IMR-90 (cell line): ENCODE measurements at regions not wholly inside any gene's neighbourhood (a gene's known extent, or its start where the extent isn't known, plus 50 kb on each side); places are given as distances from the start of the nearest gene placed in this dataset.

Experiments used
- ATAC-seq: fragments of 200-7000 bp; cut with Tn5 transposase; 2 replicates; pipeline ENCODE4 v1.9.1; 2020; ENCODE audit warnings: low read depth, mild to moderate bottlenecking, moderate library complexity
- BruUV-seq: library from RNA; stranded (reverse); fragments of 400-500 nt; replicated peaks from 2 replicates; lab custom pipeline; 2021; lab: Mats Ljungman, UMichigan
- CTCF ChIA-PET: fragments of 300-600 bp; formaldehyde crosslinking; extraction: SDS; loops from one replicate; lab custom pipeline; 2021; ENCODE audit warnings: antibody characterized with exemption; lab: Yijun Ruan, JAX
- POLR2A ChIA-PET: fragments of 300-600 bp; sonication (Branson Sonifier 250); formaldehyde crosslinking; loops from one replicate; lab custom pipeline; 2022; ENCODE audit warnings: antibody characterized with exemption; ENCODE audit not compliant: unreplicated experiment; lab: Charles Lee
- DNase-seq: peaks from one replicate; pipeline ENCODE4 v3.0.0; 2013
- H2AFZ ChIP-seq: replicated peaks from 2 replicates; pipeline ENCODE3; 2013; ENCODE audit warnings: low read length, mild to moderate bottlenecking; ENCODE audit not compliant: poor library complexity
- H2AK5ac ChIP-seq: 2 replicates; pipeline ENCODE4 v1.6.1; 2013; ENCODE audit warnings: low read depth, low read length, inconsistent platforms
- H2AK9ac ChIP-seq: replicated peaks from 2 replicates; pipeline ENCODE3; 2013; ENCODE audit warnings: mild to moderate bottlenecking, low read depth, low read length, moderate library complexity; ENCODE audit not compliant: poor library complexity
- H2BK120ac ChIP-seq: 2 replicates; pipeline ENCODE4 v1.6.1; 2013; ENCODE audit warnings: low read depth, low read length, inconsistent platforms
- H2BK15ac ChIP-seq: 3 replicates; pipeline ENCODE4 v1.6.1; 2013; ENCODE audit warnings: low read depth, low read length, inconsistent platforms
- H2BK20ac ChIP-seq: 2 replicates; pipeline ENCODE4 v1.6.1; 2013; ENCODE audit warnings: low read depth, mild to moderate bottlenecking, inconsistent platforms, low read length, moderate library complexity
- H2BK5ac ChIP-seq: 2 replicates; pipeline ENCODE4 v1.6.1; 2013; ENCODE audit warnings: mild to moderate bottlenecking, low read depth, low read length, inconsistent platforms; ENCODE audit not compliant: poor library complexity, severe bottlenecking
- H3K14ac ChIP-seq: replicated peaks from 2 replicates; pipeline ENCODE4 v1.6.1; 2013; ENCODE audit warnings: low read depth, low read length, inconsistent platforms
- H3K18ac ChIP-seq: 2 replicates; pipeline ENCODE4 v1.6.1; 2013; ENCODE audit warnings: low read depth, low read length, control low read depth
- H3K23ac ChIP-seq: 2 replicates; pipeline ENCODE4 v1.6.1; 2013; ENCODE audit warnings: low read depth, low read length, inconsistent platforms
- H3K27ac ChIP-seq: 2 replicates; pipeline ENCODE4 v1.5.1; 2013; ENCODE audit warnings: mild to moderate bottlenecking, control low read depth, low read length; ENCODE audit not compliant: insufficient read depth
- H3K27me3 ChIP-seq: 2 replicates; pipeline ENCODE4 v1.6.1; 2013; ENCODE audit warnings: low read length; ENCODE audit not compliant: control insufficient read depth, insufficient read depth
- H3K36me3 ChIP-seq: 2 replicates; pipeline ENCODE4 v1.6.1; 2013; ENCODE audit warnings: low read length, mixed read lengths; ENCODE audit not compliant: control insufficient read depth, insufficient read depth
- H3K4ac ChIP-seq: 2 replicates; pipeline ENCODE4 v1.6.1; 2013; ENCODE audit warnings: low read depth, low read length, inconsistent platforms
- H3K4me1 ChIP-seq: 2 replicates; pipeline ENCODE4 v1.6.1; 2013; ENCODE audit warnings: low read length, mixed read lengths; ENCODE audit not compliant: control insufficient read depth, insufficient read depth
- H3K4me2 ChIP-seq: 2 replicates; pipeline ENCODE4 v1.6.1; 2013; ENCODE audit warnings: low read depth, mild to moderate bottlenecking, control low read depth, low read length, moderate library complexity
- H3K4me3 ChIP-seq: 2 replicates; pipeline ENCODE4 v1.5.1; 2013; ENCODE audit warnings: low read depth, mild to moderate bottlenecking, control low read depth, low read length, moderate library complexity; ENCODE audit not compliant: insufficient read depth
- H3K56ac ChIP-seq: 2 replicates; pipeline ENCODE4 v1.6.1; 2013; ENCODE audit warnings: low read length, inconsistent platforms; ENCODE audit not compliant: insufficient read depth; ENCODE audit errors: extremely low read depth
- H3K79me1 ChIP-seq, 2 experiments: 2 replicates each; pipeline ENCODE4 v1.6.1; 2013; ENCODE audit warnings: low read length in 2 of 2, inconsistent platforms in 1 of 2, low read depth in 1 of 2
- H3K9ac ChIP-seq: 2 replicates; pipeline ENCODE4 v1.6.1; 2013; ENCODE audit warnings: low read depth, low read length, control low read depth
- H3K9me1 ChIP-seq: 2 replicates; pipeline ENCODE4 v1.6.1; 2013; ENCODE audit warnings: low read length, inconsistent platforms; ENCODE audit not compliant: insufficient read depth
- H3K9me3 ChIP-seq: 2 replicates; pipeline ENCODE4 v1.6.1; 2013; ENCODE audit warnings: low read length; ENCODE audit not compliant: control insufficient read depth, insufficient read depth
- H4K20me1 ChIP-seq: 2 replicates; pipeline ENCODE4 v1.6.1; 2013; ENCODE audit warnings: low read length, inconsistent platforms; ENCODE audit not compliant: insufficient read depth
- H4K5ac ChIP-seq: 2 replicates; pipeline ENCODE4 v1.6.1; 2013; ENCODE audit warnings: mild to moderate bottlenecking, low read depth, low read length, control low read depth
- H4K8ac ChIP-seq, 2 experiments: 2 replicates each; pipeline ENCODE4 v1.6.1; 2013; ENCODE audit warnings: low read depth in 2 of 2, low read length in 2 of 2, control low read depth in 1 of 2, inconsistent platforms in 1 of 2
- H4K91ac ChIP-seq: 2 replicates; pipeline ENCODE4 v1.6.1; 2013; ENCODE audit warnings: low read depth, low read length, inconsistent platforms; ENCODE audit not compliant: insufficient read depth
- CHD1 ChIP-seq: IDR thresholded peaks from 2 replicates; pipeline ENCODE4 v1.6.1; 2012; ENCODE audit warnings: low read depth, low read length, improper control_type of control experiment
- FOS ChIP-seq: fragments of 150-350 bp; IDR thresholded peaks from 2 replicates; pipeline ENCODE4 v1.6.1; 2016; ENCODE audit warnings: low read depth, low read length
- MAFK ChIP-seq: IDR thresholded peaks from 2 replicates; pipeline ENCODE4 v1.6.1; 2012; ENCODE audit warnings: low read depth, low read length, improper control_type of control experiment
- NFE2L2 ChIP-seq: fragments of 150-350 bp; IDR thresholded peaks from 2 replicates; pipeline ENCODE4 v1.6.1; 2016; ENCODE audit warnings: low read depth, mild to moderate bottlenecking, low read length
- POLR2A ChIP-seq: IDR thresholded peaks from 2 replicates; pipeline ENCODE4 v1.6.1; 2012; ENCODE audit warnings: mild to moderate bottlenecking, low read depth, low read length
- RCOR1 ChIP-seq: IDR thresholded peaks from 2 replicates; pipeline ENCODE4 v1.6.1; 2012; ENCODE audit warnings: mild to moderate bottlenecking, low read length, improper control_type of control experiment; ENCODE audit not compliant: insufficient replicate concordance
- RFX5 ChIP-seq: IDR thresholded peaks from 2 replicates; pipeline ENCODE4 v1.8.0; 2012; ENCODE audit warnings: low read depth, mild to moderate bottlenecking, low read length, moderate library complexity
- SMC3 ChIP-seq: fragments of 150-350 bp; IDR thresholded peaks from 2 replicates; pipeline ENCODE4 v1.6.1; 2016; ENCODE audit warnings: low read depth, mild to moderate bottlenecking, antibody characterized with exemption, low read length, moderate library complexity
- WGBS, 2 experiments: methylation state at CpG; one replicate each; pipeline versions ENCODE4 v1.1.5 to v1.1.7; 2013; ENCODE audit warnings: missing lambda C conversion rate in 2 of 2; ENCODE audit not compliant: insufficient read length in 1 of 2; ENCODE audit errors: extremely low coverage in 2 of 2; 5-methylcytosine and 5-hydroxymethylcytosine counted together
- dilution Hi-C: fragments of 300-500 bp; cut with HindIII; formaldehyde crosslinking; loops from one replicate; pipeline ENCODE4 v1.14.3; 2018; ENCODE audit warnings: low sequenced_read_pairs; ENCODE audit not compliant: unreplicated experiment
- in situ Hi-C: fragments of 300-500 bp; cut with MboI; formaldehyde crosslinking; loops from 3 replicates; pipeline ENCODE4 v1.14.3; 2019; ENCODE audit warnings: low sequenced_read_pairs, inconsistent platforms, mixed read lengths
- intact Hi-C: fragments of 100-400 bp; cut with micrococcal nuclease; formaldehyde crosslinking; loops from 2 replicates; pipeline ENCODE4 v1.10.0; 2022

- Histone ChIP-seq H2BK5ac (no peak overlapping the region), H3K9me1 (no peaks in the 10 kb centered on the region), H3K4me2 (no peak overlapping the region), H3K56ac (no peak overlapping the region), H3K27ac (no peak overlapping the region), H2BK20ac (no peak overlapping the region), H2BK120ac (no peak overlapping the region), H4K8ac (no peak overlapping the region), H2BK15ac (no peak overlapping the region), H3K4me1 (no peaks in the 10 kb centered on the region), H3K14ac (no peak overlapping the region), H2AFZ (no peak overlapping the region), H4K5ac (no peak overlapping the region), H3K9ac (no peak overlapping the region), H3K4ac (no peak overlapping the region), H2AK5ac (no peak overlapping the region), H3K4me3 (no peak overlapping the region), H2AK9ac (no peak overlapping the region), H3K9me3 (peaks cover 21% of the 10 kb centered on the region), H3K23ac (no peak overlapping the region), H4K20me1 (no peaks in the 10 kb centered on the region), H4K91ac (no peak overlapping the region), H3K27me3 (no peaks in the 10 kb centered on the region), H3K18ac (no peak overlapping the region), H3K36me3 (no peaks in the 10 kb centered on the region), H3K79me1 (no peaks in the 10 kb centered on the region)
- dilution Hi-C loops (no loop called here), in situ Hi-C loops (no loop called here), intact Hi-C loops (no loop called here)
- no peak for ATAC-seq
- CTCF ChIA-PET, result no interaction called here
- no TSS peak for BruUV-seq
- no peak for DNase-seq
- WGBS, 2 experiments, result no CpG with 5 or more reads among the region's 4 CpGs
- POLR2A ChIA-PET, result no interaction called here
- TF ChIP-seq FOS, result no peak
- no peak for TF ChIP-seq RFX5
- no peak for TF ChIP-seq RCOR1
- no peak for TF ChIP-seq CHD1
- TF ChIP-seq NFE2L2, result no peak
- no peak for TF ChIP-seq POLR2A
- TF ChIP-seq MAFK, result no peak
- no peak for TF ChIP-seq SMC3
These were observed 237.6 kb upstream of the HDAC4 start for GRCh38 chr2:239638376-239638775.
